SK-N-SH (cell line): ENCODE measurements at regions not wholly inside any gene's neighbourhood (a gene's known extent, or its start where the extent isn't known, plus 50 kb on each side); places are given as distances from the start of the nearest gene placed in this dataset.

ENCODE experiments used
- CTCF ChIP-seq: fragments of 200-600 bp; sonication (generic); IDR thresholded peaks from 2 replicates; pipeline ENCODE4 v1.6.1; 2017; ENCODE audit warnings: antibody characterized with exemption, mild to moderate bottlenecking, moderate library complexity
- SIN3A ChIP-seq: IDR thresholded peaks from 2 replicates; pipeline ENCODE4 v1.6.1; 2012; ENCODE audit warnings: low read depth, mild to moderate bottlenecking, low read length, moderate library complexity, borderline replicate concordance

- TF ChIP-seq SIN3A: no peak
- TF ChIP-seq CTCF: no peak
Measured at GRCh38 chr6:135616655-135617054, 119.1 kb upstream of the AHI1 start.
